ENCODE measurements at regions not wholly inside any gene's neighbourhood (a gene's known extent, or its start where the extent isn't known, plus 50 kb on each side); places are given as distances from the start of the nearest gene placed in this dataset.

GRCh38 chr3:25281041-25281731 lies 146.9 kb upstream of the RARB start (continued):
- TF ChIP-seq ATF2 (IDR thresholded peaks at IDR 0.05; ENCODE audit: low read length): no peak
- TF ChIP-seq RXRA (IDR thresholded peaks at IDR 0.05; ENCODE audit: insufficient read depth, low read depth, low read length): no peak
- TF ChIP-seq USF2 (IDR thresholded peaks at IDR 0.05; ENCODE audit: low read length): no peak
- TF ChIP-seq RAD21 (IDR thresholded peaks at IDR 0.05 in 1 of 2, conservative IDR thresholded peaks at IDR 0.05 in 1 of 2; ENCODE audit: low read depth in 2 of 2, low read length in 2 of 2): no peak
- no peak for TF ChIP-seq BRCA1 (IDR thresholded peaks at IDR 0.05; ENCODE audit: low read depth, low read length)
- TF ChIP-seq HDAC2 (IDR thresholded peaks at IDR 0.05; ENCODE audit: borderline replicate concordance in 1 of 2, low read depth in 2 of 2, low read length in 2 of 2): no peak

Measured in H1 (cell line).